ENCODE measurements at regions not wholly inside any gene's neighbourhood (a gene's known extent, or its start where the extent isn't known, plus 50 kb on each side); places are given as distances from the start of the nearest gene placed in this dataset.

GRCh38 chr1:60224523-60224922 is 151.0 kb upstream of the C1orf87 start:
- H3K9ac ChIP-seq (ENCODE audit: insufficient read depth, low read length, poor library complexity, severe bottlenecking): no peak overlapping the region
- H3K4me3 ChIP-seq (replicated peaks in 1 of 3; ENCODE audit: low read depth in 2 of 3, low read length in 3 of 3): no peak overlapping the region
- Mint-ChIP-seq H3K36me3 (no peaks in the 10 kb centered on the region), H3K4me1 (no peaks in the 10 kb centered on the region), H3K9me3 (peaks cover 0 to 5% (median 0%) of the 10 kb centered on the region in 7 donors), H3K27me3 (ENCODE audit: low read depth in 3 of 3) (peaks cover 0 to 1% (median 0%) of the 10 kb centered on the region in 3 donors), H3K4me3 (no peak overlapping the region), H3K27ac (no peak overlapping the region)
- no peaks in the 10 kb centered on the region for H3K79me2 ChIP-seq (ENCODE audit: insufficient read depth, low read length)
- H2AFZ ChIP-seq (ENCODE audit: insufficient read depth, low read depth, low read length, poor library complexity, severe bottlenecking): no peak overlapping the region
- WGBS (ENCODE audit: insufficient coverage): 93% methylated on average over 3 of the region's 3 CpGs
- H3K27me3 ChIP-seq (ENCODE audit: control insufficient read depth in 2 of 2, insufficient read depth in 2 of 2, low read length in 2 of 2): no peaks in the 10 kb centered on the region
- H4K20me1 ChIP-seq (ENCODE audit: insufficient read depth, low read length): no peaks in the 10 kb centered on the region
- no peak for DNase-seq
- TF ChIP-seq CTCF (IDR thresholded peaks at IDR 0.05): no peak
- H3K36me3 ChIP-seq (replicated peaks in 1 of 2; ENCODE audit: control insufficient read depth in 1 of 2, insufficient read depth in 2 of 2, low read length in 2 of 2): no peaks in the 10 kb centered on the region
- H3K27ac ChIP-seq (ENCODE audit: low read depth in 1 of 2, low read length in 2 of 2): no peak overlapping the region
- intact Hi-C loops (cut with micrococcal nuclease): no loop called here
- H3K4me1 ChIP-seq (ENCODE audit: control insufficient read depth in 1 of 2, insufficient read depth in 2 of 2, low read length in 2 of 2): no peaks in the 10 kb centered on the region
- H3K9me3 ChIP-seq (replicated peaks in 1 of 2; ENCODE audit: control insufficient read depth in 1 of 2, insufficient read depth in 1 of 2, low read length in 2 of 2): no peaks in the 10 kb centered on the region
- H3K4me2 ChIP-seq (replicated peaks; ENCODE audit: extremely low read depth, low read length, poor library complexity, severe bottlenecking): no peak overlapping the region

- no peaks in the 10 kb centered on the region for H3K9me3 ChIP-seq (replicated peaks in 1 of 2; ENCODE audit: control insufficient read depth in 1 of 2, insufficient read depth in 1 of 2, low read length in 2 of 2)
- no peak overlapping the region for H3K27ac ChIP-seq (ENCODE audit: low read depth in 1 of 2, low read length in 2 of 2)
- no peak overlapping the region for H2AFZ ChIP-seq (ENCODE audit: insufficient read depth, low read depth, low read length, poor library complexity, severe bottlenecking)
- H3K36me3 ChIP-seq (replicated peaks in 1 of 2; ENCODE audit: control insufficient read depth in 1 of 2, insufficient read depth in 2 of 2, low read length in 2 of 2): no peaks in the 10 kb centered on the region
- no peak for DNase-seq
- Mint-ChIP-seq H3K36me3 (no peaks in the 10 kb centered on the region), H3K4me3 (no peak overlapping the region), H3K27ac (no peak overlapping the region), H3K4me1 (no peaks in the 10 kb centered on the region), H3K27me3 (ENCODE audit: low read depth in 3 of 3) (peaks cover 0 to 1% (median 0%) of the 10 kb centered on the region in 3 donors), H3K9me3 (peaks cover 0 to 4% (median 1%) of the 10 kb centered on the region in 7 donors)
- no peak overlapping the region for H3K9ac ChIP-seq (ENCODE audit: insufficient read depth, low read length, poor library complexity, severe bottlenecking)
- no peak overlapping the region for H3K4me3 ChIP-seq (replicated peaks in 1 of 3; ENCODE audit: low read depth in 2 of 3, low read length in 3 of 3)
- no peaks in the 10 kb centered on the region for H3K4me1 ChIP-seq (ENCODE audit: control insufficient read depth in 1 of 2, insufficient read depth in 2 of 2, low read length in 2 of 2)
- no peaks in the 10 kb centered on the region for H3K79me2 ChIP-seq (ENCODE audit: insufficient read depth, low read length)
- no peaks in the 10 kb centered on the region for H4K20me1 ChIP-seq (ENCODE audit: insufficient read depth, low read length)
- H3K4me2 ChIP-seq (replicated peaks; ENCODE audit: extremely low read depth, low read length, poor library complexity, severe bottlenecking): no peak overlapping the region
- TF ChIP-seq CTCF (IDR thresholded peaks at IDR 0.05): no peak
- 75% methylated on average over 2 of the region's 5 CpGs for WGBS (ENCODE audit: insufficient coverage)
- intact Hi-C loops (cut with micrococcal nuclease): no loop called here
- no peaks in the 10 kb centered on the region for H3K27me3 ChIP-seq (ENCODE audit: control insufficient read depth in 2 of 2, insufficient read depth in 2 of 2, low read length in 2 of 2)
These were observed 149.6 kb upstream of the C1orf87 start for GRCh38 chr1:60223158-60223557.
